PC-3 (cell line): ENCODE measurements at regions not wholly inside any gene's neighbourhood (a gene's known extent, or its start where the extent isn't known, plus 50 kb on each side); places are given as distances from the start of the nearest gene placed in this dataset.

Experiments
- CTCF ChIP-seq: fragments of 300-600 bp; sonication (generic); conservative IDR thresholded peaks from 2 replicates; pipeline ENCODE4 v1.5.1; 2017; ENCODE audit warnings: antibody characterized with exemption, low read depth, mild to moderate bottlenecking, low read length
- EZH2phosphoT487 ChIP-seq: fragments of 300-600 bp; sonication (generic); IDR thresholded peaks from 2 replicates; pipeline ENCODE4 v1.6.1; 2018; ENCODE audit warnings: mild to moderate bottlenecking, antibody characterized with exemption, low read length, borderline replicate concordance

- TF ChIP-seq CTCF (no peak), EZH2phosphoT487 (no peak)
Observed at GRCh38 chr20:11222243-11222642, 548.4 kb upstream of the JAG1 start.
